HG03520 (cell line): ENCODE measurements at regions not wholly inside any gene's neighbourhood (a gene's known extent, or its start where the extent isn't known, plus 50 kb on each side); places are given as distances from the start of the nearest gene placed in this dataset.
A peak's percentile ranks its signal among the peaks of the same experiment; 100 is the strongest.
"Not testable (repeated sequence)": the region's sequence is repeated elsewhere in the genome, so short reads cannot be mapped to it uniquely, and the experiment has no call there.

Experiments used
- ATAC-seq: cut with Tn5 transposase; IDR thresholded peaks from one replicate; pipeline ENCODE4 v1.9.1; 2021; ENCODE audit warnings: mild to moderate bottlenecking, moderate library complexity; ENCODE audit not compliant: unreplicated experiment

- ATAC-seq = no peak
These were observed 164.7 kb upstream of the TRPM3 start for GRCh38 chr9:71286146-71286545.

GRCh38 chr9:71285191-71285656 is 163.8 kb upstream of the TRPM3 start:
- peak; percentile 91 for ATAC-seq

- ATAC-seq = not testable (repeated sequence)
These were observed 160.7 kb upstream of the TRPM3 start for GRCh38 chr9:71282116-71282515.

GRCh38 chr9:71279151-71279739 is 157.8 kb upstream of the TRPM3 start:
- no peak for ATAC-seq

- no peak for ATAC-seq
These were observed 152.2 kb upstream of the TRPM3 start for GRCh38 chr9:71273613-71274012.

GRCh38 chr9:71271602-71272001 is 150.2 kb upstream of the TRPM3 start:
- ATAC-seq = no peak

- ATAC-seq = no peak
These were observed 149.1 kb upstream of the TRPM3 start for GRCh38 chr9:71270554-71270953.

GRCh38 chr9:71269859-71270258 is 148.4 kb upstream of the TRPM3 start:
- no peak for ATAC-seq

GRCh38 chr9:71268871-71269635 is 147.6 kb upstream of the TRPM3 start:
- ATAC-seq = no peak

- ATAC-seq = no peak
These were observed 142.0 kb upstream of the TRPM3 start for GRCh38 chr9:71263451-71263850.

- ATAC-seq = not testable (repeated sequence)
These were observed 139.0 kb upstream of the TRPM3 start for GRCh38 chr9:71260419-71260818.

GRCh38 chr9:71254592-71255277 is 133.3 kb upstream of the TRPM3 start:
- ATAC-seq = no peak

- ATAC-seq = no peak
These were observed 131.6 kb upstream of the TRPM3 start for GRCh38 chr9:71253011-71253410.

GRCh38 chr9:71250581-71250980 is 129.2 kb upstream of the TRPM3 start:
- no peak for ATAC-seq

GRCh38 chr9:71249729-71250317 is 128.4 kb upstream of the TRPM3 start:
- ATAC-seq = peak; percentile 87

GRCh38 chr9:71245651-71246050 is 124.2 kb upstream of the TRPM3 start:
- ATAC-seq = no peak

- no peak for ATAC-seq
These were observed 122.5 kb upstream of the TRPM3 start for GRCh38 chr9:71243951-71244350.

GRCh38 chr9:71242081-71242480 is 120.7 kb upstream of the TRPM3 start:
- no peak for ATAC-seq

GRCh38 chr9:71237051-71237450 is 115.6 kb upstream of the TRPM3 start:
- ATAC-seq = no peak

- ATAC-seq = no peak
These were observed 112.2 kb upstream of the TRPM3 start for GRCh38 chr9:71233646-71234045.

GRCh38 chr9:71223953-71224538 is 102.6 kb upstream of the TRPM3 start:
- ATAC-seq = no peak
